Mesendoderm (in vitro differentiated cells): ENCODE measurements at regions not wholly inside any gene's neighbourhood (a gene's known extent, or its start where the extent isn't known, plus 50 kb on each side); places are given as distances from the start of the nearest gene placed in this dataset.

ENCODE experiments used
- DNase-seq: peaks from one replicate; pipeline ENCODE4 v3.0.0; 2013
- H2AK5ac ChIP-seq: 2 replicates; pipeline ENCODE4 v1.6.1; 2013; ENCODE audit warnings: low read length, inconsistent platforms
- H2BK120ac ChIP-seq: 2 replicates; pipeline ENCODE4 v1.6.1; 2013; ENCODE audit warnings: low read depth, mild to moderate bottlenecking, low read length, moderate library complexity, mixed read lengths
- H2BK15ac ChIP-seq: replicated peaks from 2 replicates; pipeline ENCODE4 v1.6.1; 2013; ENCODE audit warnings: low read depth, mild to moderate bottlenecking, moderate library complexity
- H2BK5ac ChIP-seq: 2 replicates; pipeline ENCODE4 v1.6.1; 2013; ENCODE audit warnings: low read length, inconsistent platforms
- H3K18ac ChIP-seq: 2 replicates; pipeline ENCODE4 v1.6.1; 2013; ENCODE audit warnings: mild to moderate bottlenecking, low read length, mixed read lengths
- H3K23ac ChIP-seq: one replicate; pipeline ENCODE4 v1.6.1; 2013; ENCODE audit warnings: low read length
- H3K27ac ChIP-seq: 2 replicates; pipeline ENCODE4 v1.5.1; 2013; ENCODE audit warnings: low read depth, mild to moderate bottlenecking, inconsistent platforms, low read length, moderate library complexity
- H3K27me3 ChIP-seq: 2 replicates; pipeline ENCODE4 v1.6.1; 2013; ENCODE audit warnings: low read length, control low read depth, mild to moderate bottlenecking, inconsistent platforms; ENCODE audit not compliant: insufficient read depth, poor library complexity
- H3K36me3 ChIP-seq: 2 replicates; pipeline ENCODE4 v1.6.1; 2013; ENCODE audit warnings: low read length, inconsistent platforms; ENCODE audit not compliant: control insufficient read depth, insufficient read depth
- H3K4ac ChIP-seq: one replicate; pipeline ENCODE4 v1.6.1; 2013; ENCODE audit warnings: low read depth, mild to moderate bottlenecking, low read length, moderate library complexity
- H3K4me1 ChIP-seq: 2 replicates; pipeline ENCODE4 v1.6.1; 2013; ENCODE audit warnings: low read depth, low read length, inconsistent platforms; ENCODE audit not compliant: control insufficient read depth
- H3K4me2 ChIP-seq: 2 replicates; pipeline ENCODE4 v1.6.1; 2013; ENCODE audit warnings: low read length
- H3K4me3 ChIP-seq: 2 replicates; pipeline ENCODE4 v1.5.1; 2013; ENCODE audit warnings: mild to moderate bottlenecking, low read length
- H3K56ac ChIP-seq: one replicate; pipeline ENCODE4 v1.6.1; 2013; ENCODE audit warnings: low read length
- H3K79me1 ChIP-seq: 2 replicates; pipeline ENCODE4 v1.6.1; 2013; ENCODE audit warnings: low read length, inconsistent platforms
- H3K79me2 ChIP-seq: 2 replicates; pipeline ENCODE4 v1.6.1; 2013; ENCODE audit warnings: mild to moderate bottlenecking, low read length; ENCODE audit not compliant: control insufficient read depth, insufficient read depth
- H3K9ac ChIP-seq: 2 replicates; pipeline ENCODE4 v1.6.1; 2013; ENCODE audit warnings: low read length, inconsistent platforms
- H4K5ac ChIP-seq: one replicate; pipeline ENCODE4 v1.6.1; 2013; ENCODE audit warnings: low read length
- H4K8ac ChIP-seq: one replicate; pipeline ENCODE4 v1.6.1; 2013; ENCODE audit warnings: low read depth, mild to moderate bottlenecking, control low read depth, low read length, moderate library complexity
- WGBS: extraction: QIAGEN DNeasy Blood & Tissue Kit; methylation state at CpG from one replicate; pipeline ENCODE4 v1.1.7; 2013; ENCODE audit warnings: low lambda C conversion rate, missing lambda C conversion rate; ENCODE audit not compliant: insufficient coverage; ENCODE audit errors: extremely low coverage; 5-methylcytosine and 5-hydroxymethylcytosine counted together

DNA sequence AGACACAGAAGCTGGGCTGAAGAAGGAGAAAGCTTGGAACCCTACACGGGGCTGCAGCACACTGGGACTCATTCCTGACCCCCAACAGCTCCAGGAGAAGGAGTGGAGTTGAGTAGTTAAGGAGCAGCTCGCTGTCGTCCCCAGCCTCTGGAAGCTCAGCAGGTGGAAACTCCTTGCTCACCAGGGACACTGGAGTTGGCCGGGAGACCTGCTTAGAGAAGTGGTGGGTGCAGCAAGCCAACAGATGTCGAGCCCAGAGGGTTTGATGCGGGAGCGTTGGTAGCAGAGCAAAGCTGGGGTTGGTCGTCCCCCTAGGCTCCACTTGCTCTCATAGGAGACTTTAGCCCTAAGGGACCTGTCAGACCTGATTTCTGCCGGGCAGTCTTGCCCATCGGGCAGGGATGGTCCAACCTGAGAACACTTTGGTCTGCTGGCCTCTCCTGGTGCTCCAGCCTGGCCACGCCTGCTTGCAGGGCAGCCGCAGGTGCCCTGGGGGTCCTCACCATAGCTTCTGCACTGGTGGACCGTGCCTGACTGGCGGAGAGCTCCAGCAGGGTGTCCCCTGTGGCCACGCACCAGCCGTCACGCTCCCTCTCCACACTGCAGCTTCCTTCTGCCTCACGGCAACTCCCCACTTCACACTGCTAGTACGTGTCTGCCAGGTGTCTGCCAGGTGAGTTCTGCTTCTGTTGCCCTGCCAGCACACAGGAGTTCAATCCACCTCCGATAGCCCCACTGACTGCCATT, 353.7 kb downstream of the GASK1B start:
- Histone ChIP-seq H3K4me3 (no peak overlapping the region), H4K5ac (no peak overlapping the region), H2AK5ac (no peak overlapping the region), H3K4ac (no peak overlapping the region), H3K27ac (no peak overlapping the region), H3K4me2 (no peak overlapping the region), H3K23ac (no peak overlapping the region), H2BK120ac (no peak overlapping the region), H3K4me1 (no peaks in the 10 kb centered on the region), H3K18ac (no peak overlapping the region), H3K9ac (no peak overlapping the region), H3K79me1 (no peaks in the 10 kb centered on the region), H3K79me2 (no peaks in the 10 kb centered on the region), H3K56ac (no peak overlapping the region), H4K8ac (no peak overlapping the region), H3K27me3 (no peaks in the 10 kb centered on the region), H2BK5ac (no peak overlapping the region), H2BK15ac (no peak overlapping the region), H3K36me3 (no peaks in the 10 kb centered on the region)
- no peak for DNase-seq
- WGBS: no CpG with 5 or more reads among the region's 20 CpGs

DNA sequence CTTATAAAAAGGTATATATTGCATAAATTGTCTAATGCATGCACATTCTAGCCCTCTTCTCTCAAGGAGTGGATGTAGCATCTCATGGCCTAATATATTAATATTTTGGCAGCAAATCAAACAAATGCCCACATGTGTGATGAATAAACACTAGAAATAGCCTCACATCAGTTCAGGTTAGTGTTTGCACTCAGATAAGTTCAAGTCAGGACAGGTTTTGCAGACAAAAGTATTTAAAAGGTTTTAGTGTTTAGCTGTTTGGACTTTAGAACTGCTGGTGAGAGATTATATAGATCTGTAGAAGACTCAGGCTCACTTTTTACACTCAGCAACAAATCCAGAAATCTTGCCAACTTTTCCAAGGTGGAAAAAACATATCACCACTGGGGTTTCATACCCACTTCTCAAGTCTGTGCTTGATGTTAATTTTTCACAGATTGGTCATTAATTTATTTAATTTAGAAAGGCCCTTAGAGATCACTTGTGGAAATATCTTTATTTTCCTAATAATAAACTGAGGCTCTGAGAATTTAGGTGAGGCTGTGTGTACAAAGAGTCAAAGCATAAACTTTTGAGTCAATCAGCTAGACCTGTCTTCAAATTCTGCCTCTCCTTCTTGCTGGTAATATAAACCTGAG, 362.6 kb downstream of the GASK1B start:
- Histone ChIP-seq H3K79me2 (no peaks in the 10 kb centered on the region), H2BK5ac (no peak overlapping the region), H3K4ac (no peak overlapping the region), H2BK15ac (no peak overlapping the region), H3K4me3 (no peak overlapping the region), H3K23ac (no peak overlapping the region), H2AK5ac (no peak overlapping the region), H3K9ac (no peak overlapping the region), H3K27me3 (no peaks in the 10 kb centered on the region), H4K8ac (no peak overlapping the region), H3K56ac (no peak overlapping the region), H4K5ac (no peak overlapping the region), H3K18ac (no peak overlapping the region), H3K36me3 (no peaks in the 10 kb centered on the region), H3K4me1 (no peaks in the 10 kb centered on the region), H3K4me2 (no peak overlapping the region), H2BK120ac (no peak overlapping the region), H3K79me1 (no peaks in the 10 kb centered on the region), H3K27ac (no peak overlapping the region)
- no peak for DNase-seq

DNA sequence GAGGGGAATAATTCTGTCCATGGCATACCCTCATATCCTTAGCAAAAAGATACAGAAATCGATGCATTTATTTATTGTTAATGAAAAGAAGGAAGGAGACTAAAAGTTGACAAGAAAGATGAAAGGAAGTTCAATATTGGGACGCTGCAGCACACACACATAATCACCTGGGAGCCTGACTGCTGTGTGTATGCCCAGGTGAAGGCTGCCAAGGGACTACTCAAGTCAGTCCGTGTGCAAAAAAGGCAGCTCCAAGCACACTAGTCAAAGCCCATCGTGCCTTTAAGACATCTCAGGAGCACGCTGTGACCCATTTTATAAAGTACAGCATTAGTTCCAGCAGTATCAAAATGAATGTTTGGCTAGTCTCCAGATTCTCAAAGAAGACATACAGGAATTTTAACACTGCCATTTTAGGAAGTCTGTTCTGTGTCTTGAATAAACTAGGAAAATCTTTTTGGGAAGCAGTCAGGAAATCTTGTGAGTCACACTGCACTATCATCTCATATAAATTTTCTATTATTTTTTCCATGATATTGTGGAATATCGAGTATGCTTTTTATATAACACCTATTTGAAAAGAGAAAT, 363.9 kb downstream of the GASK1B start:
- H2BK15ac ChIP-seq: no peak overlapping the region
- DNase-seq: no peak
- H2AK5ac ChIP-seq: no peak overlapping the region
- H3K79me2 ChIP-seq: no peaks in the 10 kb centered on the region
- H4K8ac ChIP-seq: no peak overlapping the region
- no peak overlapping the region for H3K56ac ChIP-seq
- no peaks in the 10 kb centered on the region for H3K36me3 ChIP-seq
- no peaks in the 10 kb centered on the region for H3K4me1 ChIP-seq
- no peak overlapping the region for H4K5ac ChIP-seq
- no peak overlapping the region for H3K4me3 ChIP-seq
- no peak overlapping the region for H3K4me2 ChIP-seq
- H2BK5ac ChIP-seq: no peak overlapping the region
- no peak overlapping the region for H3K4ac ChIP-seq
- WGBS: no CpG with 5 or more reads among the region's 6 CpGs
- H3K23ac ChIP-seq: no peak overlapping the region
- H2BK120ac ChIP-seq: no peak overlapping the region
- H3K9ac ChIP-seq: no peak overlapping the region
- H3K18ac ChIP-seq: no peak overlapping the region
- H3K27ac ChIP-seq: no peak overlapping the region
- H3K27me3 ChIP-seq: no peaks in the 10 kb centered on the region
- no peaks in the 10 kb centered on the region for H3K79me1 ChIP-seq

DNA sequence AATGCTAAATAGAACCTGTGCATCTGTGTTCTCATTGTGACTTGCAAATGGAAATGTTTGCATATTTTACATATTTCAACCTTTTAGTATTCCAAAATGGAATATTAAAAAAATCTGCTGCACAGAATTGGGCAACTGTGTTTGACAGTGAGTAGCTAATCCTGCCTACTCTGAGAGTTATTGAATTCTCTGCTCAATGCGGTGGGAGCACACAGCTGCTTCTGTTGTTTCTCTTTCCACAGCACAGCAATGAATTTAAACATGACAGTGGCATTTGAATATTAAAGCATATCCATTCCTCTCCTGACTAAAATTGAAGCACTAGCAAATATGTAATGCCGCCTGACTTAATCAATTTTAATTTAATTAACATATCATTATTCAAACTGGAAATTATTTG, 366.6 kb downstream of the GASK1B start:
- no peak overlapping the region for H3K4ac ChIP-seq
- 100% methylated on average over 1 of the region's 2 CpGs for WGBS

DNA sequence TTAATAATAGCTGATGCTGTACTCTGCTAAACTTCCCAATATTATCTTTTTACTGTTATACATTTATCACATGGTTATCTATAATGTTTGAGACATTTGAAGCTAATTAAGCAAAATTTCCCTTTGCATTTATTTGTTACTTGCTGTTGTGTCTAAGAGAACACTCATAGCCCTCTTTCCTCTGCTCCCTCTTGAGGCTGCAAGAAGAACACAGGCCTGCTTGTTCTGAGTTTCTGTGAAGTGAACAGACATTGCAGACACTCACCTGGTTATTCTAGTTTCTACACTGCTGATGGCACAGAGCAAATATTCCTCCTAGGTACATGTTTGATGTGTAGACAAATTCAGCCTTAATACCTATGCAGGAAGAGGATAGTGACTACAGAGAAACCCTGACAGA, 367.8 kb downstream of the GASK1B start:
- no peak overlapping the region for H4K8ac ChIP-seq
- no peaks in the 10 kb centered on the region for H3K79me1 ChIP-seq
- H4K5ac ChIP-seq: no peak overlapping the region
- no peak overlapping the region for H2AK5ac ChIP-seq
- H3K4ac ChIP-seq: no peak overlapping the region
- no peaks in the 10 kb centered on the region for H3K79me2 ChIP-seq
- no peak overlapping the region for H3K9ac ChIP-seq
- no peak overlapping the region for H2BK120ac ChIP-seq
- peak; percentile 58 for DNase-seq
- H3K36me3 ChIP-seq: no peaks in the 10 kb centered on the region
- no peaks in the 10 kb centered on the region for H3K27me3 ChIP-seq
- H2BK5ac ChIP-seq: no peak overlapping the region
- H3K56ac ChIP-seq: no peak overlapping the region
- H3K4me3 ChIP-seq: no peak overlapping the region
- H2BK15ac ChIP-seq: no peak overlapping the region
- no peak overlapping the region for H3K4me2 ChIP-seq
- H3K27ac ChIP-seq: no peak overlapping the region
- no peak overlapping the region for H3K18ac ChIP-seq
- H3K23ac ChIP-seq: no peak overlapping the region
- no peaks in the 10 kb centered on the region for H3K4me1 ChIP-seq

More for the DNA sequence above, 366.6 kb downstream of the GASK1B start:
- Histone ChIP-seq H2AK5ac (no peak overlapping the region), H2BK120ac (no peak overlapping the region), H3K4me2 (no peak overlapping the region), H3K18ac (no peak overlapping the region), H3K79me1 (no peaks in the 10 kb centered on the region), H3K23ac (no peak overlapping the region), H3K4me1 (no peaks in the 10 kb centered on the region), H3K4me3 (no peak overlapping the region), H2BK5ac (no peak overlapping the region), H4K5ac (no peak overlapping the region), H3K9ac (no peak overlapping the region), H3K27me3 (no peaks in the 10 kb centered on the region), H3K36me3 (no peaks in the 10 kb centered on the region), H3K27ac (no peak overlapping the region), H3K56ac (no peak overlapping the region), H2BK15ac (no peak overlapping the region), H4K8ac (no peak overlapping the region), H3K79me2 (no peaks in the 10 kb centered on the region)
- DNase-seq: no peak
